Astrocyte of the spinal cord (primary cell): ENCODE measurements at regions not wholly inside any gene's neighbourhood (a gene's known extent, or its start where the extent isn't known, plus 50 kb on each side); places are given as distances from the start of the nearest gene placed in this dataset.

Experiments used
- DNase-seq: peaks from one replicate; pipeline ENCODE4 v3.0.0; 2011; ENCODE audit warnings: low read depth, low spot score
- H3K4me3 ChIP-seq: 2 replicates; pipeline ENCODE4 v1.5.1; 2011; ENCODE audit warnings: low read depth, mild to moderate bottlenecking, low read length, moderate library complexity
- in situ Hi-C: cut with HindIII; loops from 2 replicates; pipeline ENCODE4 v1.10.0; 2017; ENCODE audit warnings: low sequenced_read_pairs
- TF ChIP-seq, protein P1 (sequence below): IDR thresholded peaks from 2 replicates; pipeline ENCODE4 v1.5.1; 2012; ENCODE audit warnings: low read depth, mild to moderate bottlenecking, low read length, inconsistent platforms

DNA sequence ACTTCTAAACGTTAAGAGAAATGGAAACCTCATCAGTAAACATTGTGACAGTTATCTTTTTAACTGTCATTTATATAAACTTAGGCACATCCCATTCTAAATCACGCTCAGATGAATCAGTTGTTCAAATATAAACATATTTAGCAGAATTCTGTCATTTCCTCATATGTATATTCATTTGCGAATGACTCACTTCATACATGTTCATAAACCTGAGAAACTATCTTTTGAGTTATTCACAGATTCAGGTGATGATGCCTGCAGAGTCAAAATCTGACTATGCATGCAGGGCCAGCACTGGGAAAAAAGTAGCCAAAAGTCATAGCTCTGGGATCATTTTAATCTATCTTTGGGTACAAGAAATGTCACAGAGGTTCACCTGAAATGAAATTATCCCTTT, 153.8 kb upstream of the PKN2 start:
- in situ Hi-C loops, result no loop called here

DNA sequence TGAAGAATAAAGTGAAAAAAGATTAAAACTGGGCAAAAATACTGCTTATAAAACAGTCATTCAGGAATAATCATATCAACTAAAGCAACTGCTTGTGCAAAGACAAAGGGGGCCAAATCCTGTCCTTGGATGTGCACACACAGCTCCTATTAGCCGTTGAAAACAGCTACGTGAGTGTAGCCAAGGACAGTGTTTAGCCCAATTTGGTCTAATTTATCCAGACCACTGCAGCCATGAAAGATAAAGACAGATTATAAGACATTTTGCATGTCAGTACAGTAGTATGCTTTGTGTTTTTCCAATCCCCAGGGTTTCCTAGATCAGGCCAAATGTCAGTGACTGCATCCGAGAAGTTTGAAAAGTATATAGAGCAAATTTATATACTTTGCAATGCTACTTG, 146.3 kb upstream of the PKN2 start:
- TF ChIP-seq, protein P1, sequence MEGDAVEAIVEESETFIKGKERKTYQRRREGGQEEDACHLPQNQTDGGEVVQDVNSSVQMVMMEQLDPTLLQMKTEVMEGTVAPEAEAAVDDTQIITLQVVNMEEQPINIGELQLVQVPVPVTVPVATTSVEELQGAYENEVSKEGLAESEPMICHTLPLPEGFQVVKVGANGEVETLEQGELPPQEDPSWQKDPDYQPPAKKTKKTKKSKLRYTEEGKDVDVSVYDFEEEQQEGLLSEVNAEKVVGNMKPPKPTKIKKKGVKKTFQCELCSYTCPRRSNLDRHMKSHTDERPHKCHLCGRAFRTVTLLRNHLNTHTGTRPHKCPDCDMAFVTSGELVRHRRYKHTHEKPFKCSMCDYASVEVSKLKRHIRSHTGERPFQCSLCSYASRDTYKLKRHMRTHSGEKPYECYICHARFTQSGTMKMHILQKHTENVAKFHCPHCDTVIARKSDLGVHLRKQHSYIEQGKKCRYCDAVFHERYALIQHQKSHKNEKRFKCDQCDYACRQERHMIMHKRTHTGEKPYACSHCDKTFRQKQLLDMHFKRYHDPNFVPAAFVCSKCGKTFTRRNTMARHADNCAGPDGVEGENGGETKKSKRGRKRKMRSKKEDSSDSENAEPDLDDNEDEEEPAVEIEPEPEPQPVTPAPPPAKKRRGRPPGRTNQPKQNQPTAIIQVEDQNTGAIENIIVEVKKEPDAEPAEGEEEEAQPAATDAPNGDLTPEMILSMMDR, result no peak
- DNase-seq, result no peak
- in situ Hi-C loops, result no loop called here
- no peak overlapping the region for H3K4me3 ChIP-seq

More for the DNA sequence above, 153.8 kb upstream of the PKN2 start:
- H3K4me3 ChIP-seq, result no peak overlapping the region
- DNase-seq, result no peak
- TF ChIP-seq, protein P1, result no peak

DNA sequence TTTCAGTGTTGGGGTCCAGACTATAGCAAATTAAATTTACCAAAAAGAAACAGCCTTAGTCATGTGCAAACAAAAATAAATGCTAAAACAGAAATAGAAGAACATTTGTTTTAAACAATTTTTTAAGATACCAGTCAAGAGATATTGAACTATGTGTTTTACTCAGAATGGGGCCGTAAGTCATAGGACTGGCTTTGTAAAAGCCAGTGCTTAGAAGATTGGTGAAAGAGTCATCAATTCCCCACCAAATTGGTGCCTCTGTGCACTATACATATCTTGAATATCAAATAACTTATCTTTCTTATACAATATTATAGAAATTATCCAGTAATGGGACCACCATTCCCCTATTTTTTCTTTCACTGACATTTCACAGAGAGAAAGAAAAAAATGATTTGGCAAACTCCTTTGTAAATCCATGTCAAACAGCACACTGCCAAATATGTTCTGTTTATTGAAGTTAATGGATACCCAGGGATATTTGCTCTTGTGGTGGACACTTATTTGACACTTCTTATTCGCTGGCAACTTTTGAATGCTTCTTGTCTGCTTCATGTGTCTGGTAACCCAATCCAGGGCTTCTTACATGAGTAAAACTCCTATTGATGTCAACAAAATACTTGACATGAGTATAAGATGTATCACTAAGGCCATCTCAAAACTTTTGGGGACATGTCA, 145.7 kb upstream of the PKN2 start:
- in situ Hi-C loops, result no loop called here
- no peak overlapping the region for H3K4me3 ChIP-seq
- DNase-seq, result no peak
- TF ChIP-seq, protein P1, result no peak

DNA sequence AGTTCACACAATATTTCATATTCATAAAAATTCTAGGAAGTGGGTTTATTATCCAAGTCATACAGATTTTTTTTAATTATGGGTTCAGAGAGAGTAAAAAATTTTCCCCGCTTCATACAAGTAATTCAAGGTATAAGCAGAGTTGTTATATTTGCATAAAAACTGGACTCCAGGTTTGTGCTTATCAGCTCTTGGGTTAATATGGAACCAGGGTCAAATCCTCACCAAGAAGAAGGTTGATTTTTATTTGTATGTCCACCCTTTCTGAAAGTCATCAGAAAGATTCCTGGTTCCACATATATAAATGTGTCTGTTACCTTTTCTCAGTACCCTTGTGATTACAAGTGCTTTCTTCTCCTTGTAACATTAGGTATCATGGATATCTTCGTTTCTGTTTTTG, 143.8 kb upstream of the PKN2 start:
- H3K4me3 ChIP-seq, result no peak overlapping the region
- in situ Hi-C loops, result no loop called here
- TF ChIP-seq, protein P1, result no peak
- DNase-seq, result no peak

DNA sequence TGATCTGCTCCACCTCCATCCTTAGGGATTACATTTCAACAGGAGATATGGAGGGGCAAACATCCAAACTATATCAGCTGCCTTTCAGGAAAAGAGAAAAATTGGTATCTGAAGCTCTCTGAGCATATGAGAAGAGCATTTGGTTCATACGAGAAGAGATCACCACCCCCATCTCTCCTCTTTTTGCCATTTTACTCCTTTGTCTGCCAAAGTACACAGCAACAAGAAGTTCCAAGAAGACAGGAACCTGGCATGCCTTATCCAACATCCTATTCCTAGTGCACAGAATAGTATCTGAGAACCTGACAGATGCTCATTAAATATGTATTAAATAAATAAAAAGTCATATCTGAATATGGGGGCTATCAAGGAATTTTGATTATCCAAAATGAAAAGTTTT, 142.5 kb upstream of the PKN2 start:
- in situ Hi-C loops, result no loop called here

DNA sequence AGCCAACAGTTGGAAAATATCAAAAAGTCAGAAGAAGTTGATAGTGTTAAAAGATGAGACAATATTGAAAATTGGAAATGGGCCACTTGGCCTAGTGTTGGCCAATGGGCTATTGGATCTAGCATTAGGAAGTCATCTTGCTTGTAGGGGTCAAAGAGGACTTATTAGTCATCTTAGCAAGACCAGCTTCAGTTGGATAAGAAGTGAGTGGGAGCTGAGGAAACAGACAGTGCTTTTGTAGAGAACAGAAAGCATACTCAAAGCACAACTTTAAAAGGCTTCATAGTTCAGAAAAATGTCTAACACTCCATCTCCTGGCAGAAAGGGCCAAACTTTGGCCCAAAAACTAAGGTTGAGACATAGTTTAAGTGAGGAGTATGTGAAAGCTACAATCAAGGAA, 139.9 kb upstream of the PKN2 start:
- no peak overlapping the region for H3K4me3 ChIP-seq
- no peak for DNase-seq
- in situ Hi-C loops, result no loop called here
- TF ChIP-seq, protein P1, result no peak

More for the DNA sequence above, 142.5 kb upstream of the PKN2 start:
- no peak for DNase-seq
- H3K4me3 ChIP-seq, result no peak overlapping the region
- TF ChIP-seq, protein P1, result no peak
